ENCODE measurements at regions not wholly inside any gene's neighbourhood (a gene's known extent, or its start where the extent isn't known, plus 50 kb on each side); places are given as distances from the start of the nearest gene placed in this dataset.
"Not testable (repeated sequence)": the region's sequence is repeated elsewhere in the genome, so short reads cannot be mapped to it uniquely, and the experiment has no call there.

GRCh38 chr4:22635182-22635549 lies 57.6 kb upstream of the GBA3 start:
- DNase-seq (ENCODE audit: low read depth, low spot score); H3K36me3 ChIP-seq (ENCODE audit: control insufficient read depth in 2 of 2, insufficient read depth in 2 of 2, low read length in 1 of 2); FAIRE-seq; H3K27me3 ChIP-seq (replicated peaks in 1 of 2; ENCODE audit: control insufficient read depth in 2 of 2, insufficient read depth in 2 of 2, low read length in 1 of 2); H3K4me1 ChIP-seq (ENCODE audit: control insufficient read depth, insufficient read depth, low read length); ATAC-seq; H3K9ac ChIP-seq (ENCODE audit: control insufficient read depth, insufficient read depth, low read length); H3K9me3 ChIP-seq (replicated peaks; ENCODE audit: control insufficient read depth, insufficient read depth, low read length); H3K79me2 ChIP-seq (ENCODE audit: control insufficient read depth, insufficient read depth, low read length); RAD21 ChIA-PET (ENCODE audit: unreplicated experiment); BruUV-seq (replicated peaks); POLR2A ChIA-PET; H3K4me3 ChIP-seq; in situ Hi-C loops (cut with MboI); intact Hi-C loops (cut with micrococcal nuclease; ENCODE audit: unreplicated experiment); H3K27ac ChIP-seq (ENCODE audit: control insufficient read depth, insufficient read depth); H2AFZ ChIP-seq (ENCODE audit: control insufficient read depth, low read depth, low read length); H3K4me2 ChIP-seq (ENCODE audit: control insufficient read depth, insufficient read depth); H4K20me1 ChIP-seq (ENCODE audit: control insufficient read depth, insufficient read depth): not testable (repeated sequence)
- ChIA-PET CTCF (interaction anchor here (0.9 kb wide), 1 partner anchor 15 kb away, joined by 4 read pairs; no protein-coding TSS in a partner anchor), SMC1A (ENCODE audit: uncharacterized antibody, unreplicated experiment) (interaction anchor here (1.1 to 1.3 kb wide), 2 partner anchors 37 to 225 kb away, joined by 3 to 5 read pairs; no protein-coding TSS in a partner anchor)
- TF ChIP-seq NFYB (IDR thresholded peaks at IDR 0.05; ENCODE audit: insufficient read depth, low read depth, low read length): peak; percentile 60
- WGBS (ENCODE audit: insufficient coverage, insufficient replicate concordance, low lambda C conversion rate, missing lambda C conversion rate): 16% methylated on average over 4 of the region's 4 CpGs

- TF ChIP-seq BCLAF1 (IDR thresholded peaks at IDR 0.05) (no peak), MYB (IDR thresholded peaks at IDR 0.05; ENCODE audit: borderline replicate concordance, low read depth, low read length) (no peak), POLR2A (IDR thresholded peaks at IDR 0.05; ENCODE audit: low read depth, low read length) (no peak)
- Histone ChIP-seq H3K79me2 (ENCODE audit: control insufficient read depth, insufficient read depth, low read length) (no peaks in the 10 kb centered on the region), H3K27me3 (replicated peaks in 1 of 2; ENCODE audit: control insufficient read depth in 2 of 2, insufficient read depth in 2 of 2, low read length in 1 of 2) (no peaks in the 10 kb centered on the region), H3K27ac (ENCODE audit: control insufficient read depth, insufficient read depth) (no peak overlapping the region), H3K4me2 (ENCODE audit: control insufficient read depth, insufficient read depth) (no peak overlapping the region), H3K4me3 (no peak overlapping the region), H3K36me3 (ENCODE audit: control insufficient read depth in 2 of 2, insufficient read depth in 2 of 2, low read length in 1 of 2) (no peaks in the 10 kb centered on the region), H3K9ac (ENCODE audit: control insufficient read depth, insufficient read depth, low read length) (no peak overlapping the region), H3K9me3 (replicated peaks; ENCODE audit: control insufficient read depth, insufficient read depth, low read length) (no peaks in the 10 kb centered on the region; the same call in 2 of the 3 replicates), H3K4me1 (ENCODE audit: control insufficient read depth, insufficient read depth, low read length) (no peaks in the 10 kb centered on the region), H2AFZ (ENCODE audit: control insufficient read depth, low read depth, low read length) (no peak overlapping the region), H4K20me1 (ENCODE audit: control insufficient read depth, insufficient read depth) (no peaks in the 10 kb centered on the region)
- CTCF ChIA-PET: no interaction called here
- SMC1A ChIA-PET (ENCODE audit: uncharacterized antibody, unreplicated experiment): interaction anchor here (1.1 to 1.3 kb wide), 2 partner anchors 36 to 226 kb away, joined by 3 to 5 read pairs; no protein-coding TSS in a partner anchor
- no peak for FAIRE-seq
- in situ Hi-C loops (cut with MboI): no loop called here
- no TSS peak for BruUV-seq (replicated peaks)
- 37% methylated on average over 5 of the region's 5 CpGs for WGBS (ENCODE audit: insufficient coverage, insufficient replicate concordance, low lambda C conversion rate, missing lambda C conversion rate)
- no peak for DNase-seq (ENCODE audit: low read depth, low spot score)
- RAD21 ChIA-PET (ENCODE audit: unreplicated experiment): no interaction called here
- intact Hi-C loops (cut with micrococcal nuclease; ENCODE audit: unreplicated experiment): no loop called here
- no peak for ATAC-seq
- POLR2A ChIA-PET: no interaction called here
Measured at GRCh38 chr4:22635692-22636091, 57.0 kb upstream of the GBA3 start.

All from GM12878 (cell line).